ENCODE measurements at regions not wholly inside any gene's neighbourhood (a gene's known extent, or its start where the extent isn't known, plus 50 kb on each side); places are given as distances from the start of the nearest gene placed in this dataset.

GRCh38 chr9:129380961-129381401 is 202.9 kb upstream of the IER5L start:
- no peaks in the 10 kb centered on the region for H3K27me3 ChIP-seq (ENCODE audit: insufficient read depth, poor library complexity, severe bottlenecking)
- H3K27ac ChIP-seq (ENCODE audit: poor library complexity, severe bottlenecking) = no peak overlapping the region
- TF ChIP-seq, protein P1, sequence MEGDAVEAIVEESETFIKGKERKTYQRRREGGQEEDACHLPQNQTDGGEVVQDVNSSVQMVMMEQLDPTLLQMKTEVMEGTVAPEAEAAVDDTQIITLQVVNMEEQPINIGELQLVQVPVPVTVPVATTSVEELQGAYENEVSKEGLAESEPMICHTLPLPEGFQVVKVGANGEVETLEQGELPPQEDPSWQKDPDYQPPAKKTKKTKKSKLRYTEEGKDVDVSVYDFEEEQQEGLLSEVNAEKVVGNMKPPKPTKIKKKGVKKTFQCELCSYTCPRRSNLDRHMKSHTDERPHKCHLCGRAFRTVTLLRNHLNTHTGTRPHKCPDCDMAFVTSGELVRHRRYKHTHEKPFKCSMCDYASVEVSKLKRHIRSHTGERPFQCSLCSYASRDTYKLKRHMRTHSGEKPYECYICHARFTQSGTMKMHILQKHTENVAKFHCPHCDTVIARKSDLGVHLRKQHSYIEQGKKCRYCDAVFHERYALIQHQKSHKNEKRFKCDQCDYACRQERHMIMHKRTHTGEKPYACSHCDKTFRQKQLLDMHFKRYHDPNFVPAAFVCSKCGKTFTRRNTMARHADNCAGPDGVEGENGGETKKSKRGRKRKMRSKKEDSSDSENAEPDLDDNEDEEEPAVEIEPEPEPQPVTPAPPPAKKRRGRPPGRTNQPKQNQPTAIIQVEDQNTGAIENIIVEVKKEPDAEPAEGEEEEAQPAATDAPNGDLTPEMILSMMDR (IDR thresholded peaks at IDR 0.05; ENCODE audit: poor library complexity, severe bottlenecking) = no peak
- ATAC-seq (ENCODE audit: low read depth) = no peak
- H3K9me3 ChIP-seq (ENCODE audit: severe bottlenecking) = no peaks in the 10 kb centered on the region
- H3K36me3 ChIP-seq (ENCODE audit: low read depth) = no peaks in the 10 kb centered on the region
- H3K4me3 ChIP-seq (ENCODE audit: severe bottlenecking) = no peak overlapping the region
- DNase-seq (ENCODE audit: low spot score) = no peak
- H3K4me1 ChIP-seq (ENCODE audit: insufficient read depth, poor library complexity, severe bottlenecking) = peaks cover 6% of the 10 kb centered on the region

- H3K9me3 ChIP-seq (ENCODE audit: severe bottlenecking) = no peaks in the 10 kb centered on the region
- H3K27ac ChIP-seq (ENCODE audit: poor library complexity, severe bottlenecking) = no peak overlapping the region
Observed at GRCh38 chr9:129379886-129380285, 201.8 kb upstream of the IER5L start.

GRCh38 chr9:129379181-129379836 is 201.2 kb upstream of the IER5L start:
- TF ChIP-seq, protein P1 (IDR thresholded peaks at IDR 0.05; ENCODE audit: poor library complexity, severe bottlenecking) = no peak
- H3K36me3 ChIP-seq (ENCODE audit: low read depth) = no peaks in the 10 kb centered on the region
- ATAC-seq (ENCODE audit: low read depth) (no peak), DNase-seq (ENCODE audit: low spot score) (no peak)
- H3K4me1 ChIP-seq (ENCODE audit: insufficient read depth, poor library complexity, severe bottlenecking) = peaks cover 6% of the 10 kb centered on the region
- no peak overlapping the region for H3K27ac ChIP-seq (ENCODE audit: poor library complexity, severe bottlenecking)
- no peaks in the 10 kb centered on the region for H3K27me3 ChIP-seq (ENCODE audit: insufficient read depth, poor library complexity, severe bottlenecking)
- H3K9me3 ChIP-seq (ENCODE audit: severe bottlenecking) = no peaks in the 10 kb centered on the region
- no peak overlapping the region for H3K4me3 ChIP-seq (ENCODE audit: severe bottlenecking)

More at GRCh38 chr9:129379886-129380285, 201.8 kb upstream of the IER5L start:
- no peak for ATAC-seq (ENCODE audit: low read depth)
- no peak for DNase-seq (ENCODE audit: low spot score)
- no peaks in the 10 kb centered on the region for H3K27me3 ChIP-seq (ENCODE audit: insufficient read depth, poor library complexity, severe bottlenecking)
- H3K36me3 ChIP-seq (ENCODE audit: low read depth) = no peaks in the 10 kb centered on the region
- TF ChIP-seq, protein P1 (IDR thresholded peaks at IDR 0.05; ENCODE audit: poor library complexity, severe bottlenecking) = no peak
- H3K4me1 ChIP-seq (ENCODE audit: insufficient read depth, poor library complexity, severe bottlenecking) = peaks cover 6% of the 10 kb centered on the region
- no peak overlapping the region for H3K4me3 ChIP-seq (ENCODE audit: severe bottlenecking)

- TF ChIP-seq, protein P1 (IDR thresholded peaks at IDR 0.05; ENCODE audit: poor library complexity, severe bottlenecking) = no peak
Observed at GRCh38 chr9:129377931-129378661, 200.0 kb upstream of the IER5L start.

GRCh38 chr9:129377181-129377580 is 199.1 kb upstream of the IER5L start:
- TF ChIP-seq, protein P1 (IDR thresholded peaks at IDR 0.05; ENCODE audit: poor library complexity, severe bottlenecking) = no peak
- ATAC-seq (ENCODE audit: low read depth) = no peak
- no peaks in the 10 kb centered on the region for H3K9me3 ChIP-seq (ENCODE audit: severe bottlenecking)
- no peak overlapping the region for H3K27ac ChIP-seq (ENCODE audit: poor library complexity, severe bottlenecking)
- no peak for DNase-seq (ENCODE audit: low spot score)
- no peaks in the 10 kb centered on the region for H3K4me1 ChIP-seq (ENCODE audit: insufficient read depth, poor library complexity, severe bottlenecking)
- H3K4me3 ChIP-seq (ENCODE audit: severe bottlenecking) = no peak overlapping the region
- no peaks in the 10 kb centered on the region for H3K36me3 ChIP-seq (ENCODE audit: low read depth)
- no peaks in the 10 kb centered on the region for H3K27me3 ChIP-seq (ENCODE audit: insufficient read depth, poor library complexity, severe bottlenecking)

More at GRCh38 chr9:129377931-129378661, 200.0 kb upstream of the IER5L start:
- H3K27ac ChIP-seq (ENCODE audit: poor library complexity, severe bottlenecking) = no peak overlapping the region
- peaks cover 6% of the 10 kb centered on the region for H3K4me1 ChIP-seq (ENCODE audit: insufficient read depth, poor library complexity, severe bottlenecking)
- no peaks in the 10 kb centered on the region for H3K9me3 ChIP-seq (ENCODE audit: severe bottlenecking)
- H3K4me3 ChIP-seq (ENCODE audit: severe bottlenecking) = no peak overlapping the region
- DNase-seq (ENCODE audit: low spot score) (no peak), ATAC-seq (ENCODE audit: low read depth) (no peak)
- H3K27me3 ChIP-seq (ENCODE audit: insufficient read depth, poor library complexity, severe bottlenecking) = no peaks in the 10 kb centered on the region
- no peaks in the 10 kb centered on the region for H3K36me3 ChIP-seq (ENCODE audit: low read depth)

Data from RWPE2 (cell line).